D341Med (cell line): ENCODE measurements at regions not wholly inside any gene's neighbourhood (a gene's known extent, or its start where the extent isn't known, plus 50 kb on each side); places are given as distances from the start of the nearest gene placed in this dataset.
"Not testable (repeated sequence)": the region's sequence is repeated elsewhere in the genome, so short reads cannot be mapped to it uniquely, and the experiment has no call there.

Source experiments
- DNase-seq: peaks from one replicate; pipeline ENCODE4 v3.0.0; 2012; ENCODE audit warnings: low spot score

DNA sequence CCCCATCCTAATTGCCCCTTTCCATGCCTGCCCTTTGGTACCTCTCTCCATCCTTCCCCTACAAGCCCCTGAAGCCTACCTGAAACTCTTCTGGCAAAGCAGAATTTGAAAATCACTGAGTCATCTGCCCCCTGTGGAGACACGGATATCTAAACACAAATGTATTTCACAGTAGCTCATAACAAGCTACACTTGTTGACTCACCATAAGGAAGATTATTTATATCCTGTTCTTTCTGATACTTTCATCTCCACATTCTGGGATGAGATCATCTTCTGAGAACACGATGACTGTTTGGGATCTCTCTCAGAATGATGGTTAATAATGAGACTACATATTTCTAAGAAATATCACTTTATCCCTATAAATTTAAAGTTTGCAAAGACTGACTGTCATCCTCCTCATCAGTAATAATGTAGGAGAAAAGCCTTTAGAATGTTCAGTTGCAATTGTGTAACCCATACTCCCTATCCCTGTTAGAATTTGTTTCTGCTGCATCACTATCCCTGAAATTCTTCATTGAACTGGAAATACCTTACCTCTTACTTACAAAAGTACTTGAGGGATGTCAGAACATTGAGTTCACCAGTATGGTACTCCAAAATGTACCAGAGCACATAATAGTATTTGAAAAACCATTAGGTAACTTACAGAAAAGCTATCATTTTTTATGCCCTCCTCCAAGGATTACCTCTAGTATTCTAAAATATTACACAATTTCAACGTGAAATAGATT, 116.1 kb upstream of the IL12A start:
- no peak for DNase-seq

DNA sequence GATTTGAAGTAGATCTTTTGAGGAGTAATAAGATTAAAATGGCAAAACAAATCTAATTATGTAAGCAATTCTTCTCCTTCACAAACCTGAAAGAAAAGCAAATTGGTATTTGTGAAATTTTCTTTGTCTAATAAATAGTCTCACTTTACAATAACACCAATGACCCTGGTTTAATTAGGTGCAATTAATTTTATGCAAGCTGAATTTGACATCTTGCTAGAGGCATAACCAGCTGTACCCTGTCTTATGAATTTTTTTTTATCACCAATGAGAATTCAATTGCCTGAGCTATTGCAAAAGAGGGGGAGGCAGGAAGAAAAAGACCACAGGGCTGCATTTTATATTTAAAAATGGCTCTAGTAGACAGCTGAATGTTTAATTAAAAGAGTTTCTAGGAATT, 113.5 kb upstream of the IL12A start:
- no peak for DNase-seq

DNA sequence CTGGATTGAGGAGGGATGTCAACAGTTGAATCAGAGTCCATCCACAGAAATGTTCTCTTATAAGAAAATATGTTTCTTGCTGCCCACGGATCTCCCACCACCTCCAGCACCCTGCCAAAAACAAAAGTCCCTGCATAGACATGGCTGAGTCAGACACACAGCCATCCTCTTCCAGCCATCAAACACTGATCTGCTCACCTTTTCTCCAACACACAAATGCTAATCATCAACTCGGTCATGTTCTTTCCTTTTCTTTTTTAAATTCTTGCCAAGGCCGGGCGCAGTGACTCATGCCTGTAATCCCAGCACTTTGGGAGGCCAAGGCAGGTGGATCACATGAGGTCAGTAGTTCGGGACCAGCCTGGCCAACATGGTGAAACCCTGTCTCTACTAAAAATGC, 110.7 kb upstream of the IL12A start:
- no peak for DNase-seq

DNA sequence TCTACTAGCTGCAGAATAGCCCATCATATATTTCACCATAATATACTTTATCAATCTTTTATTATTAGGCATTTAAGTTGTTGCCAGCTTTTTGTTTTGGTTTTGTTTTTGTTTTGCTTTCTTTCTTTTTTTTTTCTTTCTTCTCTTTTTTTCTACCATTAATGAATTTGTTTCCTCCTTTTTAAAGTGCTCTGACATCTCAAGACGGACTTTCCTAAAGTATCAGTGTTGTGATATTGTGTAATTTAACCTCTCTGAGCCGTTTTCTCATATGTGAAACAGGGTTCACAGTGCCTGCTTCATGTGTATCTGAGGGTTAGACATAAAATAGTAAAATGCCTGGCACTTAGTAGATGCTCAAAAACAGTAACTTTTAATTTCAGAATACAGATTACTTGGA, 109.5 kb upstream of the IL12A start:
- DNase-seq, result no peak

DNA sequence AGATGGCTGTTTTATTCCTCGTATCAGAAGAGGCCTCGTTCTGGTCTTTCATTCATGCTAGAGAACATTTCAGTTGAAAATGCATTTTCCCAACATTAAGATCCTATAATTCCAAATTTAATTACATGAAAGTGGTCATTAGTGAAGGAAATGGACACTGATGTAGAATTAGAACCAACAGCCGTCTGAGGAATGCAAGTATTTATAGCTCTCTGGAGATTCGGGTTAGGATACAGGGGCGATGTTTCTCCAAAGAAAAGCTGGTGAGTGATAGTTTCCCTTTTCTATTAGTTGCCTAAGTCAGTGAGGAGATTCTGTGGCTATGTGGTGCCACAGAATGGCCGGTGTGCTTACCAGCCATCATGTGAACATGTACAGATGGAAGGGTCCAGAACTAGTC, 109.0 kb upstream of the IL12A start:
- DNase-seq, result no peak

DNA sequence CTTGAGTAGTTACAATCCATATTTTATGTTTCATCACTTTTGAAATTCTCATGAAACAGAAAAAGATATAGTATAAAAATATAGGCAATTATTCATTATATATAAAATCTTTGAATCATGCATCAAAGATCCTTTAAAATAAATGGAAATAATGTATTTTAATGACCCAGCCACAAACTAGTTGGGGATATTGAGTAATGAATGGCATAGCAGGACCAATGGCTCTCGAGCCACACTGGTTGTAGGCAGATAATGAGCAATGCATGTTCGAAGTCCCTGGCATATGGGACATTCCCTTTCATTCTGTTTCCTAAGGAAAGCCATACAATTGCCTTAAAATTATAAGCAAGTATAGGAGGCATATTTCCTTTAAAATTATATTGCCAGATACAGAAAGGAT, 107.4 kb upstream of the IL12A start:
- no peak for DNase-seq

DNA sequence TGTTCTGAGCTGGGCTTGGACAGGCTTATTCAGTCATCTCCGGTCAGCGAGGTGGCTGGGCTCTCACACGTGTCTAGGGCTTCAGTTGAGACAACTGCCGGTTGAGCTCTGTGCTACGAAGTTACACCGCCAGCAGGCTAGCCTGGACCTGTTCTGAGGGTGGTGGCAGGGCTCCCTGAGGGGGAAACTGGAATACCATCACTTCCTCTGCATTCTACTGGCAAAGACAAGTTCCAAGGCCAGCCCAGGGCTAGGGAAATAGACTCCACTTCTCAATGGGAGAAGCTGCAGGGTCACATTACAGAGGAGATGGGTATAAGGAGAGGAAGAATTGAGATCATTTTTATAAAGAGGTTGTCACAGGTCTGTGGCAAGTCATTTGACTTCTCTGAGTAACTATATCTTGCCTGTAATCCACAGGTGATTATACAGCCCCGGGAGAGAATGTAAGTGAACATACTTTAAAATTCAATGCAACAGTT, 106.8 kb upstream of the IL12A start:
- DNase-seq, result no peak

DNA sequence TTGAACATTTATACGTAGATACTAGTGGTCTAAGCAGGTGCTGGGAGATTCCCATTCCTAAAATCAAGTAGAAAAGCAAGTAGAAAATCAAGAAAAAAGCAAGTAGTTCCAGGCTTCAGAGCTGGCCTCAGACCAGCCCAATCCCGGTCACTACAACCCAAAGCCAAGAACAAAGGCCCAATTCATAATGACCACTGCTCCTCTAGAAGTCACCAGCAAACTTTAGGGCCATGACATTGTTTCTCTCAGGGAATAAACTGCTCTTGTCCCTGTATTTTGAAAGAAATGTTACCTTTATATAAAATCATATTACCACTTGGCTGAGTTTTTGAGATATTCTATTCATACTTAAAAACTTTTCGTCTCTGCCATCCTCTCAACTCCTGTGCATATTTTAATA, 106.3 kb upstream of the IL12A start:
- no peak for DNase-seq

DNA sequence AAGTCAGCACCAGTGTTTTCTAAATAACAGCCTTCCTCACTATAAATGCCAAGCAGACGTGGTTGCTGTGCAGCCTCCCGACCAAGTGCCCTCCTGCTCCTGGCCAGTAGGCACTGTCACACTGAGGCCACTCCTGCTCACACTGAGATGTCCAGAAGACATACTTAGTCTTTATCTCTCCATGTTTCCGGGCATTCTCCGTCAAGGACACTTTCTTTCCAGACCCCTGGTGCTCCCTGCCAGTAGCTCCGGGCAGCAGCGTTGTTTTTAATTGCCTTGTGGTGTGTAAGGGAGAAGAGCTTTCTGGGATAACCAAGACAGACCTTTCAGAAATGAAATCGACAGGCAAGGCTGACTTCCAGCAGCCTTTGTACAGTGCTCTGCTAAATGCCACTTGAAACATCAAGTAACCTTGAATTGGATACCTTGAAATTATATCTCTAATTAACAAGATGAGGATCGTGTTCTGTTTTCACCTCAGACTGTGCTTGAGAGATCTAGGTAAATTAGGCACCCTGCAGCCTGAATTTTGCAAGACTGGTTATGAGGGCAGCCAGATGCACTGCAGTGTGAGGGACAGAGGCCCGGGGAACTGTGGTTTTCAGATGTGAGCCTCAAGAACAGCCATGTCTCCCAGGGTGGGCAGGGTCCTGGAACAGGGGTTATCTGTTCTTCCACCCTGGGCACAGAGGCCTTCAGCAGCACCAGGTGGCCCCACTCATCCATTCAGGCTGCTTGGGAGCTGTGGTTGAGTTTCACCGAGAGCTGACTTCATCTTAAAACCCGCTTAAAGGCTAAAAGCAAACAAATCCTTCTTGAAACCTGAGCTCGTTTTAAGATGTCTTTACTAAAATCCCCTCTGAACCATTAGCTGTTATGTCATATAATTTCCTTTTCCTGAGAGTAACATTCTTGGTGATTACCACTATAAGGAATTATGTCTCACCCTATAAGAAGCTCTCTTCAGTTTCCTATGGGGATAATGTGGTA, 105.5 kb upstream of the IL12A start:
- peak; percentile 68 for DNase-seq

DNA sequence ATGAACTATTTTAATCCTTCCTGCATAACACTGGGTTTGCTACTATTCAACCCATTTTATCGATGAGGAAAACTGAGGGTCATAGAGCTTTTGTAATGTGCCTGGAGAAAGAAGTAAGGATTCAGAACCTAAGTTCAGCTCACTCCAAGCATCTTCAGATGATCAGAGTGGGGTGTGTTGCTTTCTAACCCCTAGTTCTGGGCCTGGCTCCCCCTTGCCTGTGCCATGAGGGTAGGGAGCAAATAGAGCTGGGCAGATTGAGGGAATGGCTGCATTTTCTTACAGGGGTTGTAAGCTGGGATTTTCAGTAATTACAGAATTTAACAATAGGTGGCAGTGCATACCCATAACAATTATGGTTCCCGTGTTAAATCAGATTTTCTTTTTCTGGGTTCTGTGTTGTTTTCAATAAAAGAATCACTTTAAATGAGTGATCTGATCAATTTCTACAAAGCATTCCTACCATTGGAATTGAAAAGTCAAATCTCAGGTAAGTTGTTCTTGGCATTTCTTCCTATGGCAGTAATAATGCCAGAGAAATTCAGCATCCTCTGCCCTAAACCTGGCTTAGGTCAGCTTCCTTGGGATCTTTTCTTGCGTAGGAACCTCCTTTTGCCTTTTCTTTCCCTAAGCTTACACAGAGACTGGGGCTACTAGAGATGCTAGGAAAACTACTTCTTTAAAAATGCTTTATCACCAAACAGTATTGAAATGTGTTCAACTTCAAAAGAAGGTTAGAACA, 103.8 kb upstream of the IL12A start:
- DNase-seq, result peak; percentile 57

DNA sequence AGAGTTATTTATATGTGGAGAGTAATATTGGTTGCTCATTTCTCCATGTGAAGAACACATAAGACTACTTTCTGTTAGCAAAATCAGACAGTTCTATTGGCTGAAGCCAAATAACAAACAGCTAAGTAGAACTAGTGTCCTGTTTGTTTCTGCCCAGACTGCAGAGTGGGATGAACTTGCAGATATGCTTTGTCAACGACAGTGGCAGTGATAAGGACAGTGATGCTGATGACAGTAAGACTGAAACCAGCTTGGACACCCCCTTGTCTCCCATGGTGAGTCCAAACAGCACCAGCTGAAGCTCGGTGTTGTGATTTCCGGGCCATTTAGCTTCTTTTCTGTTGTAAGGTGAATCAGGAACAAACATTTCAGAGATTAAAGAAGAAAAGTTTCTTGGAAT, 102.6 kb upstream of the IL12A start:
- no peak for DNase-seq

DNA sequence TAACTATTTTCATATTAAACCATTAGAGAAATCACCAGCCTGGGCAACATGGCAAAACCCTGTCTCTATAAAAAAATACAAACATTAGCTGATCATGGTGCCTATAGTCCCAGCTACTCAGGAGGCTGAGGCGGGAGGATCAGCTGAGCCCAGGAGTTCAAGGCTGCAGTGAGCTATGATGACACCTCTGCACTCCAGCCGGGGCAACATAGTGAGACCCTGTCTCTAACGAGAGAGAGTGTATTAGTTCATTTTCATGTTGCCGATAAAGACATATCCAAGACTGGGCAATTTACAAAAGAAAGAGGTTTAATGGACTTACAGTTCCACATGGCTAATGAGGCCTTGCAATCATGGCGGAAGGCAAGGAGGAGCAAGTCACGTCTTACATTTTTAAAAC, 102.1 kb upstream of the IL12A start:
- not testable (repeated sequence) for DNase-seq

DNA sequence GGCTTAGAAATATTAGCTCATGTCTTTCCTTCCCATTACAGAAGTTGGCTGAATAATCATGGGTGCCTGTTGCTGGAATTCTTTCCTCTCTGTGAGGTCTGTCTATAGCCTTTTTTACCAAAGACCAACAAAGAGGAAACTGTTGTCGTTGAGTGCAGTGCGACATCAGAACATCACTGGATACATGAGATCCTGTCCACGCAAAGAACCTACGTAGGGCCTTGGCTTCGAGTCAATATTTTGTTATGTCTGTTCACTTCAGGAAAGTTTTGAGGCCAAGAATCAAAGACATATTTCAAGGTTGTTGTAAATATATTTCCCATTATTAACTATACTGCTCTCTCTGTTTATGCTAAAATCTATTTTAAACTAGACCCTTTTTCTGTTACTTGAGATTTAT, 101.5 kb upstream of the IL12A start:
- no peak for DNase-seq

DNA sequence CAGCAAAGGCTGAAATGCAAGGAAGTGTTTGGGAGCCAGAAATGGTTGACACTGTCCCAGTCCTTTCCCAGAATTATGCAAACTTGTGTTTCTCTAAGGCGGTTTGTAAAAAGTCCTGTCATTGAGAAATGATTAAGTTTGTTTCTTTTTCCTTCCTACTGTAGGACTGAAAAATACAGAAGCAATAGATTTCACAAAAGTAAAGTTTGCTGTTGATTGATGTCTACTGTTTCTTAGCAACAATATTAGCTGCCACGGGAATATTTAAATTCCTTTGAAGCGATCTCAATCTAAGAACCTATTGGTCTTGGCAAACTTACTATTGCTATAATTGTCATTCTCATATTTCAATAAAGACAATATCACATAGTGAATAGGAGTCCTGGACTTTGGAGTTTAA, 100.7 kb upstream of the IL12A start:
- DNase-seq, result no peak

DNA sequence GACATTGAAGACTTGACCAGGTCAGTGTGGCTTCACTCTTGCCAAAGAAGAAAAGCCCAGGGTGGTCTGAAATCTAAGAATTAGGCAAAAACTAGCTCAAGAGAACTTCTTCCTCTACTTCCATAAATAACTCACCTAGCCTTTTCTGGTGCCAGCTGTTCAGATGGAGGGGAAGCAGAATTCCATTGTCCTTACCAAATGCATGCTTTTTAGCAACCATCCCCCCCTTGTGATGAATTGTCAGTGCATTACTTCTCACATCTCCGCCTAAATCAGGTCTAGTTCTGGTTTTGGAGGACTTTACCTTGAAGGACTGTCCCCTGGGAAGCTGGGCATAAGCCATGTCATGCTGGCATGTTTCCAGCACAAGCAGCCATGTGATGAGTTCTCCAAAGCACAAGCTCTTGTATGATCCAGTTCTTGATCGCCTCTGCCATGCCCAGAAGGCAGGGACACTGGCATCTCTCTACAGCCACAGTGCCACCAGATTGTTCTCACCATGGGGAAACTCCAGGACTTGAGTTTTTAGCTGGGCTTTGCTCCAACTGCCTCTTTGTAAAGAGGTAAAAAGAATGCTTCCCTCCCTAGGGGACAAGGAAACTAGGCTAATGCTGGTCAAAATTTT, 96.4 kb upstream of the IL12A start:
- DNase-seq, result no peak

DNA sequence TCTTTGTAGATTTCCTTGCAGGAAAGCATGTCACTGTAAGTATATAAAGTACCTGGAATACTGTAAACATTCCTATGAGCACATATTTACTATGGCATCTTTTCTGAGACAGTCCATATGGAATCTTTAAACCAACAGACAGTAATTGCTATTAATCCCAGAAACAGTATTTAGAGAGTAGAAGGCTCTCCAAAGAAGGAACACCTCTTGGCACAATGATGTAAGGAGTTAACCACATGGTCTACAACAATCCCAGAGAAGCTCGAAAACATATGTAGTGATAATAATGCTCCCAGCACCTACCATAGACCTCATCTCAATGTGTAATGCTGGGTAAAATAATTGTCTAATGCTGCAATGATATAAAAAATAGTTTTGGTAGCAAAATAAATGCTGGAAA, 95.8 kb upstream of the IL12A start:
- no peak for DNase-seq

DNA sequence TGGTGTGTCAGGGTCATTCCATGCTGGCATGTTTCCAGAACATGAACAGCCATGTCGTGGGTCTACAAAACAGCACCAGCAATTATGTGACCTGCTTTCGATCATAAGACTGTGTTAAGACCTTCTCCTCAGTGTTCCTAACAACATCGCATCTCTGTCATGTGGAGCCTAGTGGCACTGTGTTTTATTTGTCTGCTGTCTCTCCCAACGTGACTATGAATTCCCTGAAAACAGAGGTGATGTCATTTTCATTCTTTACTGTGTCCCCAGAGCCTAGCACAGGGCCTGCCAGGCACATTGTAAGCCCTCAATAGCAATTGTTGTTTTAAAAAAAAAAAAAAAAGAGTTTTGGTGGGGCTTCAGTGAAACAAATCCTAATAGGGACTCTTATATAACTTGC, 94.2 kb upstream of the IL12A start:
- DNase-seq, result no peak

DNA sequence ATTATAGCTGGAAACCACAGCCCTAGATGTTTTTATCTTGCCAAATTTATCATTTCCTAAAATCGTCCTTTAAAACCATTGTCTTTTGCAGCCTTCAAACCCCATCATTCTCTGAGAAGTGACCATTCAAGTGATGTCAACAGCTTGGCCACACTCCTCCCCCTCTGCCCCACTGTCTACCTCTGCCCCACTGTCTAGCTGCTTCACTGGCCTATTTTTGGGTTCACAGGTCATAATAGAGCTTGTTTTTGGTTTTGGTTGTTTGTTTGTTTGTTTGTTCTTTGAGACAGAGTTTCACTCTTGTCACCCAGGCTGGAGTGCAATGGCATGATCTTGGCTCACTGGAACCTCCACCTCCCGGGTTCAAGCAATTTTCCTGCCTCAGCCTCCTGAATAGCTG, 93.2 kb upstream of the IL12A start:
- DNase-seq, result no peak

DNA sequence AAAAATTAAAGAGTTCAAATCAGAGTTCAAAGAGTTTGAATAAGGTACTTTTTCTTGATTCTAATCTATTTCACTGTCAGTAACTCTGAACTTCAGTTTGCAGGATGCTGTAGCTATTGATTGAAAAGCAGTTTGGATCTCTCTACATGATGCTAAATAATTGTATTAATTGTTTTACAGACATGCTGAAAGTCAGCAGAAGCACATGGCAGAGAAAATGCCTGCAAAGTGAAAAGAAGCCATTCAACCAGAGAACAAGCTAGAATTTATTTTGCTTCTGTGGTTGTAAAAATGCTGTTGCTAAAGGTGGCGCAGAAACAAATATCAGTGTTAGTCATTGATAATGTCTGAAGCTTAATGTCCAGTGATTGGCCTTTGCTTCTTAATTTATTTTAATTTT, 92.1 kb upstream of the IL12A start:
- no peak for DNase-seq

DNA sequence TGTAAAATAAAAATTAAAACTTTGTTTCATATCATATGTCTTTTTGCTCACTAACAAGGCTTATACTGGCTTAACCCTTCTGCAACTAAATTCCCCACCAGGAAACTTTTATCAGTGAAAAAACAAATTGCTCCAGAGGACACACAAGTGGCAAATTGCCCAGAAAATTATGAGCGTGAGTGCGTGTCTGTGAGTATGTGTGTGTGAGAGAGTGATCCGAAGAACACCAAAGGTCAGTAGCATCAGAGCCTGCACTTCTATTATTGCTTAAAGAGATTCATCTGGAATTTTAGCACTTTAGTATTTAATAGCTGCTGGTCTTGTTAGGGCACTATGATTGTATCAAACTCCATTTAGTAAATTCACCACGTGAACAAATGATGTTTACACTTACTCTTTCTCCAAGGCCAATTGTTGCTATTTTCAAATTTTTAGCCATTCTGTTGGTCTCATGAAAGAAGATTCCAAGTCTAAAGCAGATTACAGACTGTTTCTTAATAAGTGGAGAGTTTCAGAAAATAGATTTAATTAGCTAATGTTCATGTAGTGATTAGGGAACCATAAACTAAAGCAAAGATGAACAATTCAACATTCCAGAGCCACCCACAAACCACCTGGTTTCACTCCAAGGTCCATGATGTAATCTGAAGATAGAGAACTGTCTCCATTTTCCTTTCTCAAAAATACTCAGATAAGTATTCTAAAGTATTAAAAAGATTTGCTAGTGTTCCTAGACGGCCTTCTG, 91.1 kb upstream of the IL12A start:
- no peak for DNase-seq

DNA sequence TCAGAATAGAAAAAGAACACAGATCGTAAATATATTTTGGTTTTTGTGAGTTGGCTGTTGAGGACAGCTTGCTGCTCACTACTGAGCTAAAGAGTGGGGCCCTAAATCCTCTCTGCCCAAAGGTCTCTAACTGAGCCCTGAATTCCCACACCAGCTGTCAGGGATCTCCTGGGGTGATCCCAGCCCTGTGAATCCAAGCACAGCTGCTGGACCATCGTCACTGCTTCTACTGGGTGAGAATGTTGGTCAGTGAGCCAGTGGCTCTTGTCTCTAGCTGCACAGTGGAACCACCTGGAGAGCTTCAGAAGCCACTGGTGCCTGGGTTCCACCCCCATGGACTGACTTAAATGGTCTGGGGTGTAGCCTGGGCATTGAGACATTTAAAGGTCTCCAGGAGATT, 90.5 kb upstream of the IL12A start:
- no peak for DNase-seq
